HG03066 (cell line): ENCODE measurements at regions not wholly inside any gene's neighbourhood (a gene's known extent, or its start where the extent isn't known, plus 50 kb on each side); places are given as distances from the start of the nearest gene placed in this dataset.

Experiments
- ATAC-seq: cut with Tn5 transposase; IDR thresholded peaks from one replicate; pipeline ENCODE4 v1.9.1; 2021; ENCODE audit warnings: low read depth; ENCODE audit not compliant: unreplicated experiment

DNA sequence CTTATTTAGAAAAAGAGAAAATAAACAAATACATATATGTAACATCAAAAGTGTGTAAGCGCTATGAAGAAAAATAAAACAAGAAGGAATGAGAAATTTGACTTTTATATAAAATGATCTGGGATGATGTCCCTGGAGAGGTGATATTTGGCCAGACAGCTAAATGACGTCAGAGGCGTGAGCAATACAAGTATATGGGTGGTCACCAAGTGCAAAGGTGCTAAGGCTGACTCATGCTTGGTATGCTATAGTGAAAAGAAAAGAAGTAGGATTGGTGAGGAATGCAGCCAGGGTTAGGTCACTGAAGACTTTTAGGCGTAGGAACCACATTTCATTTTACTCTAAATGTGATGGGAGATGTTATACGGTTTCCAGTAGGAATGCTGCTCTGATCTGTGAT is 1049.1 kb upstream of the TENM3 start:
- no peak for ATAC-seq

DNA sequence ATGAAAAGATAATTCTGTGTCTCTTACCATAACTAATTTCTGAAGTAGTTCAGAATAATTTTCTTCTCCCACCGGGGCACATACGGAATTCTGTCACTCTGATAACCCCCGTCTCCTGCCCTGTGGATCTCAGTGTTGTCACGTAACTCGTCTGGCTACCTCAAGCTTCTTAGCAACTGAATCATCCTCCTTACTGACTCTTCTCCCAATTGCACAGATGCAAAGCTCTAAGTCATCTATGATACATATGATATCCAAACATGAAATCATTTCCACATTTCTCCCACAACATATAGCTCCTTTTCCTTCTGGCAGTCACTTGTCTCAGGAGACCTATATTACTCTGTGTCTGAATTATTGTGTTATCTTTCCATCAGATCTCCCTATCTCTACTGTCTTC is 1043.1 kb upstream of the TENM3 start:
- ATAC-seq = no peak

DNA sequence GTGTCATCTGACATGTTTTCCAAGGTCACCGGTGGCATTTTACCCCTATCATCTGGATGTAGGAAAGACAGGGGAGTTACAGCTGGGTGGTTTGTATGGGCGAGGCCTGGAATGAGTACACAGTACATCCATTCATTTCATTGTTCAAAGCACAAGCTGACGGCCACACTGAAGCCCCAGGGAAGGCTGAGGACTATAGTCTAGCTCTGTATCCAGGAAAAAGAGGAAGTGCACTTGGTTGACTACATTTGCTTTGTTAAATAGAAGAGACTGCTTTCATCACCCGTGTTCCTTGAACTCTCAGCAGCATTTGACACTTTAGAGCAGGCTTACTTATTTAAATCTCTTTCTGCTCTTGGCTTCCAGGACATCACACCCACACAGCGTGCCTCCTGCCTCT is 1041.0 kb upstream of the TENM3 start:
- no peak for ATAC-seq

DNA sequence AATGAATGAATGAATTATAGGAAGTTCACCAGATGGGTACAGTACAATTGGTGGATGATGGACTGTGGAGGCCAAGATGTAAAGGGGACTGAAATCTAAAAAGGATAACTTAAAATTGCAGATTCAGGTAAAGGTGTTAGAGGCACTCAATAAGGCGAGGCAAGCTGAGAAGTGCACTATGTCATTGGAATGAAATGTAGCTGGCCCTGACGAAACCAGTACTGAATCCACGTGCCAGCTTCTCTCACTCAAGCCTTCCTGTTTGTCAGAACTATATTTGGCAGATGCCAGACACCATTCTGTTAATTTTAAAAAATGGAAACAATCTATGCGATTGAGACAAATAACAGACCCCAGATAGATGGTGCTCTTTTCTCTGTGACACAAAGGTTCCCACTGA is 1039.1 kb upstream of the TENM3 start:
- ATAC-seq = no peak

DNA sequence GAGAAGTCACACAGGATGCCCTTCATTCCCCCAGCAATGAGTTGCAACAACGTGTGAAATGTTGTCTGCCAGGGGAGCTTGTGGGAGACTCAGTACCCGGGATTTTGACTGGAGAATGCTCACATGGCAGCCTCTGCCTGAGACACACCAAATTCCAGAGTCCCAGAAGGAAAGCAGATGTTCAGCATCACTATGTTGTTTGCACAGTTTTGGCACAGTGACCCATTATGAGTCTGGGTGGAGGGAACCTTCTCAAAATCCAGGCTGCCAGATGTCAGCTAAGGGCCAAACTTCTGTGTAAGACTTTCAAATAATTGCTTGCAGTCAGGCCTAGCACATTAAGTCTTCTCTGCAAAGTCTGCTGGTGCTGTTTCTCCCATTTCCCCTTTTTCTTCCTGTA is 1029.7 kb upstream of the TENM3 start:
- no peak for ATAC-seq

DNA sequence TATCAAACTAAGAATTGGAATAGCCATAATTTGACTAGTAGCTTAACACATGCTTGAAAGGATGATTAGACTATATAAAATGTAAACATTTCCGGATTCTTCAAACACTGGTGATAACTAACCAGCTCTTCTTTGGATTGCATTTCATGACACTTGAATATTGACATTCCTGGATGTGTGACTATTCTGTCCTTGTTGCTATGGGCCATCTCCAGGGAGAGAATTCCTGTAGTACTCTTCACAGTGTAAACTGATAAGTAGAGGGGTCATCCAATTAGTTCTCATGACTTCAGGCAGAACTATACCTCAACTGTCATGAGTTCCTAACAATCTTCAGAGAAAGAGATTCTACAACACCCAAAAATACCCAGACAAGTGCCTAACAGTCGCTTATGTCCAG is 1026.7 kb upstream of the TENM3 start:
- ATAC-seq = no peak

DNA sequence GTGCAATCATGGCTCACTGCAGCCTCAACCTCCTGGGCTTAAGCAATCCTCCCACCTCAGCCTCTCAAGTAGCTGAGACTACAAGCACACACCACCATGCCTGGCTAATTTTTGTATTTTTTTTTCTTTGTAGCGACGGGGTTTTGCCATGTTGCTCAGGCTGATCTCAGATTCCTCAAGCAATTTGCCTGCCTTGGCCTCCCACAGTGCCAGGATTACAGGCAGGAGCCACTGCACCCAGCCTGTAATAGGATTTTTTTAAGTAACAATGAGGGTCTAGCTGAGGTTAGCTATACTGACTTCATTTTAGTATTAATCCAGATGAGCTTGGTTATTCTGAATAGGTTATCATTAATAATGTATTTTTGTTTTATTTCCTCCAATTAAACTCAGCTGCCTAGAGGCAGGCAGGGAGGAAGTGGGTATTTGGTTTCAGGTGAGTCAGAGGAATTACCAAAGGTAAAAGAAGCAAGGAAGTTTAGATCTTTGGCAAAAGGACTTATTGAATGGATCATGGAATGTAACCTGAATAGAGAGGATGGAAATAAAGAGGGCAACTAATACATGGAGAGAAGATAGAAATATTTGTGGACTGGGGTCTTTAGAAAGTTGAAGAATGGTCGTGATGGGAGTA is 1023.3 kb upstream of the TENM3 start:
- ATAC-seq = no peak

DNA sequence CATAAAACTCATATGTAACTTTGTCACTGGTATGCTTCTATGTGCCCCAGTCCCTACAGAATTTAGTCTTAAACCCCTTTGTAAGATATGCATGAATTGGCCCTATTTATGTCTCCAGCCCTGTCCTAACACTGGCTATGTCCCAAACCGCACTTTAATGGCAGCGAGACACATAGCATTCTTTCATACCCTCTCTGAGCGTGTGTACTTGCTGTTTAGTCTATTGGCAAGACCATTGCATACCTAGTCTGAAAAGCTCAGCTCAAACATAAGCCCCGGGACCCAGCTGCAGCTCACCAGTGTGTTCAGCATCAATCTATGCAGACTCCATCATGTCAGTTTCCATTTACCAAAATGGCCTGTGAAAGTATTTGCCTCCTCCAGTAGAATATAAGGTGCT is 1018.4 kb upstream of the TENM3 start:
- no peak for ATAC-seq

DNA sequence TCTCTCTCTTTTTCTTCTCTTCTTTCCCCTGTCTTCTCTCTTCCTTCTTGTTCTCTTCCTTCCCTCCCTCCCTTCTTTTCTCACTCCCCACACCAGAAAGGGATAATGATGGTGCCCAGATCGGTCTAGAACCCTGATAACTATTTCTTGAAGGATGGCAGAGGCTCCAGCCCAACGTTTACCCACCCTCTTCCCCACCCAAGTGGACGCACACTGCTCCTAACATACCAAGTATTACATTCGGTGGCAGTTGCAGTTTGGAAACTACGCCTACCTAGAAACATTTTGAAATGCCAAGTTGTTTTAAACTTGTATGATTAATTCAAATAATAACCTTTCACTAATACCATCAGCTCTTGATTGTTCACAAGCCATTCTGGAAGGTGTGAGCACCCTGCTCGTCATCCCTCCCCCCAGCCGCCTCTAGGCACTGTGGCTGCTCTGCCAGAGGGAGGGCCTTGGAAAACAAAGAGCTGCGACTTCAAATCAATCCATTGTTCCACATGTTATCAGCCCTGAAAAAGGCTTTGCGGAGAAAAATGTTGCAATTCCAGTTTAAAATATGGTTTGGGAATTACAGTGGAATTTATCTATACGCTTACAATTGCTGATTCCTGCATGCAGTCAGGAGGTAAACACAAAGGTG is 1017.5 kb upstream of the TENM3 start:
- ATAC-seq = no peak

DNA sequence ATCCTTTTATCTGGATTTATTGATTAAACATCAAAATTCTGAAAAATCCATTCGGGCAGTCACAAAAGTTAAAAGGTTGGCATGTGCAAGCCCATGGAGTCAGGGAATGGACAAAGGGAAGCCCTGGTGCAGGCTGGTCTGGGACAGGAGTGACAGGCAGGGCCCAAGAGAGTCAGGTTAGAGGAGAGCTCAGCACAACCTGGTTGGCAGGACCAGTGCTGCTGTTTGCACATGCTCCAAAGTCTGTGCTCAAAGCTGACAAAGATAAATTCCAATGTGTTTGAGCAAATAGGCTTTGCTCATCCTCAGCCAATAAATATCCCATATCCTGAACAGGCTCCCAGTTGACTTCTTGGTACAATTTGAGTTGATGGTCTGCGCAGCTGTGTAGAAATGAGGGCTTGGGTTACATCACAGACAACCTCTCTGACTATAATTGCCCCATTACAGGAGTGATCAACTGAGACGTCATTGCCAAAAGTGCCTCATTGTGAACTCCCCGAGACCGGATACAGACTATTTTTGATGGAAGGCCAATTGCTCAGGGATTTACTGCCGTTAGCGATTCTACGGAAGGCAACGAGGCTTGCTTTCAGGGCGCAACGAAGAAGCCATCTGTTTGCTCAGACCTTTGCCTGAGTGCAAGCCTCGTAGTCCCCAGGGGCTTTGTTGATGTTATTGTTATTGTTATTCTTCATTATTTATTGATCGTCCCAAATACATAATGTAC is 1008.1 kb upstream of the TENM3 start:
- ATAC-seq = no peak

DNA sequence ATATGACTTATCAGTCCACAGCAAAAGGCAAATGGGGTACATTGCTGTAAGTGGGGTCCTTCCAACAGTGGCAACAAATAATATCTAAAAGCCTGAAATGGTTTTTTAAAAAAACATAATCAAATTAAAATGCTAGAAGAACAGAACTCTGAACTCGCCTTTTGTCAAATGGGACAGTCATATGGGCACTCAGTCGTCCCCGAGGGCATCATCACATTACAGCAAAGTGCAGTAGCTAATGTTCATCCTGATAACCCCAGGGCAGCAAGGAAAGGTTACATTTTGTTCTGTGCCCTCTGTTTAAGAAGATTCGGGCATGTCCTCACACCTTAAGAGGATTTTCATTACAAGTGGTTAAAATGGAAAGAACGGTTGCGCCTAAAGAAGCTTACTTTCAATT is 997.9 kb upstream of the TENM3 start:
- ATAC-seq = no peak

DNA sequence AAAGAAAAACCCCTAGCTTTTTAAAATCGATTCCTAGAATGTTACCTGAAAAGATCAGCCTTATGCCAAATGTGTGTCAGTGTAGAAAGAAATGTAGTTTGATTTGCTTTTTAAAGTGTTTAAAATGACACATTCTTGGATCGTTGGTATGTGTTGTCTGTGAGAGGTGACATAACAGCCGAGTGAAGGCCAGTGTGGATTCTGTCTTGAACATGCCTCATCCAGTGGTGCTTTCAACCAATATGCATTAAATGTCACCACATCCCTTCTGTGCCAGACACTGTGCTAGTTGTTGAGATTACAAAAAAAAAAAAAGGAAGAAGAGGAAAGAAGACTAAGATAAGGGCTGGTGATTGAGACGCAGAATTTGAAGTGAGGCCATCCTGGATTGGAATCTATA is 994.2 kb upstream of the TENM3 start:
- no peak for ATAC-seq

DNA sequence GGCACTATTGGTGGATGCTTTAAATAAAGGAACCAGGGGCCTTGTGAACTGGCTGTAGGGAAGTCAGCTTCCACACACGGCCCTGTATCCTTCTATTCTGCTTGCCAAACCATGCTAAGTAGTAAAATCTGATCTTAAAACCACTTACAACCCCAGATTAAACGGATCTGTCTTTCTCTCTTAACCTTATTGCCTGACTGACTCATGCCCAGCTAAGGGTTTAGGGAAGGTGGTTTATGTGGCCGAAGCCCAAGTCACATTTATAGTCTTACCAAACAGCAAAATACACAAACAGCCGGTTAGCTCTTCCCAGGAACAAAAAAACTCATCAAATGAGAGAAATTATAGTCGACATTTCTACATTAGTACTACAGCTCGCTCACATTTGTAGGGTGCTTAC is 988.4 kb upstream of the TENM3 start:
- ATAC-seq = no peak

DNA sequence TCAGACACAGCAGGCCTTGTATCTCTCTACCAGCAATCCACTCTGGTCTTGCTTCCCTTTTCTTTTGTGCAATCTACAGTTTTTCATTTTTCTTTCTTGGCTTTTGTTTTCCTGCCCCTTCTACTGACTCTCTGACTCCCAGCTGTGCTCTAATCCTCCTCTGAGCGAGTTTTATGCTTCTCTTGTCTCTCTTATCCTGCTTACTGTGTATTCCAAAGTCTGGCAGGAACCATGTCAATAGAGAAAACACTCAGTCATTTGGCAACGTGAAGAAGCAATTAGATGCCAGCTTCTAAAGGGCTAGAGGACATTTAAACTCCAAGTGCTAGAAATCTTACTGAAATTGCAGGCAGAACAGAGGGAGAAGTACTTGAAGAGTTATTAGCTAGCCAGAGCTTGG is 984.6 kb upstream of the TENM3 start:
- ATAC-seq = no peak

DNA sequence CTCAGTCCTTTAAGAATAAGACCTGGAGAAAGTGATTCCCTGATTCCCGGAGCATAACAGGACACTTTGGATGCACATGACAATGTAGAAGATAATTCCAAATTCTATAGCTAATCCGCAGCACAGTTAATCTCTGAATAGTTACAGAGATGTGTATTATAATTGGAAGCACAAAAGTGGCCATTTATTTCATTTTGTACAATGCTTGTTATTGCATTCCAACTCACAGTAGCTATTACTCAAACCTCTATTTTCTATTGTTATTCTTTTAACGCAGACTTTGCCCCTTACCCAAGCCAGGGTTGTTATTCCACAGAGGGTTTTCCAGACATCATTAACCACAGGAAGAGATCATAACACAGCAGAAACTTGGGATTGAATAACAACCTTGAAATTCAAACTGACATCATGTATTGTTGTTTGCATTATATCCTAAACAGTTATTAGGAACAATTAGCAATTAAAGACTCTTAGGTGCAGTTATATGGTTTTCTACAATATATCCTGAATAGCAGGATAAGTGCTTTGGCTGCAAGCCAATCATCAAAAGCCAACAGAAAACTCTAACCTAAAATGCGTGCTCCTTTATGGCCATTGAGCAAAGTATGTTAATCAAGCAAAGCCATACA is 984.0 kb upstream of the TENM3 start:
- ATAC-seq = no peak

DNA sequence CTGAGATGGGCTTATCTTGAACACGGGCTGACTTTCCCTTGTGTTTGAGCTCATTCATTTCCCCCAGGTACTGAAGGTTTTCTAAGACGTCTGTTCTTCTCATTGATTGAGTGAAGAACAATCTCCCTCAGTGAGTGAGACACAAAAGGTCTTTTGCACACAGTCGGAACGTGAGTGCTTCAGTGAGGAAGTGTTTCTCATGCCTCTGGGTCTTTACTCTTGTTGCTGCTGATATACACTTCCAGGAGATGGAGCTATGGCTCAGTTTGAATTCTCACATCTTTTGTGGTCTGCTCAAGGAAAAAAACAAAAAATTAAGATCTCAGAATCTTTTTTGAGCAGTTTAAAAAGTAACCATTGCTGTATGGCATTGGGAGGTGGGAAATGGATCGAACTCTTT is 981.9 kb upstream of the TENM3 start:
- ATAC-seq = no peak

DNA sequence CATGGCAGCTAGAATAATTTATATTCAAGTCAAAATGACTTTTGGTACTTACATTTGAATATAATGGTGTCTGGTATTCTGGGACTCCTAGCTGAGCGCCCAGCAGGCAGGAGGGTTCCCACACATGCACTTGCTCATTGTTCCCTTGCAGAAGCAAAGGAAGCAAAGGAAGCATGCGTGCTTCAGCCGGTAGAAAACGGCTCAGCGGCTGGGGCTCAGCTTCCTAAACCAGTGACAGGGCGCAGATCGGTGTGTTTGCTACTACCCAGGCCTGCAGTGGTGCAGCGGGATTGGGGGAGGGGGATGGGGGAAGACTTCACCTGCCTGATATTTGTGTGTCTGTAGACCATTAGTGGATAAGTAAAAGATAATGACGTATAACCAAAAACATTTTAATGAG is 978.3 kb upstream of the TENM3 start:
- ATAC-seq = no peak

DNA sequence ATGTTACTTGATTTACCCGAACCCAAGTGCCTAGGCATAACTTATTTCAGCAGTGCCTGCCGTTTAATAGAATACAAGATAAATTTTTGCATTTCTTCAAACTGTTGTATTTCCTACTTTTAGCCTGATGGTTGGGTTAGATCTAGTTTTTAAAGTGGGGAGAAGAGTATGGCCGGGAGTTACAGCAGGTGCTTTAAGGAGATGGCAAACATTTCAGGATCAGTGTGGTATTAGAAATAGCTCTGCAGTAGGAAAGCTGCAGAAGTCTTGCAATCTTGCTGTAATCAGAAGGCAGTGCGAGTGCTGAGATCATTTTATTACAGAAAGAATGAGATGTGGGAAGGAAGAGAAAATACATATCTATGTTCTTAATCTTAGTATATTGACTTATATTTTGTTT is 977.8 kb upstream of the TENM3 start:
- no peak for ATAC-seq

DNA sequence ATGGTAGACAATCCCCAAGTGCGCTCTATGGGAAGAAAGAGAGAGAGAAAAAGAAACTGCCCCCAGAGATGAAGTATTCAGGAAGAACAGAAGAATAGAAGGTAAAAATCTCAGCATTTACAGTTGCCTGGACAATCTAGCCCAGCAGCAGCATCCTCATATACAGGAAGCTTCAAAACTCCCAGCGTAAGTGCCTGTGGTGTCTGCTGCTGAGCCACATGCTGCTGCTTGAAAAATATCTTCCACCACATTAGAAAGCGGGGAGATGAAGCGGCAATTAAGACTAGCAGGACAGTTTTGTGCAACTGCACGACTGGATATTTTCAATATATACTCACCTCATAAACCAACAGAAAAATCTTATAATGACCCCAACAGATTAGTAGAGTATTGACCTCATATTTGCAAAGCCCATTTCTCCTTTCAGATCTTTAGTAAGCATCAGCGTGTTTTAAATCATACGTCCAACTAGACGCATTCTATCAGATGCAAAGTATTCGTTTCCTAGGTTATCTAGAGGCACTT is 972.0 kb upstream of the TENM3 start:
- no peak for ATAC-seq

DNA sequence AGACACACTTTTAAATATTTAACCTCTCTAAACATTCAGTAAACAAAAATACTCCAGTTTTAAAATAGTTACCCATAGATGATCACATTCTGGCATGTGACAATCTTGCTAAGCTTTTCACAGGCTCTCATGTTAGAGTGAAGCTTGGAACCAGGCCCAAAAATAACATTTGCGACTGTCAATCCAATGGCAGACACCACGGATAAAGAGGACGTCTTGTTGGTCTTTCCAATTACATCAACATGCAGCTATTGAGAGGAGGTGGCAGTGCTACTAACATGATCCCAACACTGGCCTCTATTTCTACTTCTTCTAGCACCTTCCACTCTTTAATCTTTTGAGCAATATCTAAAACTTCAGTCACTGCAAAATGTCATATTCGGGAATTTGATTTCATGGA is 970.8 kb upstream of the TENM3 start:
- no peak for ATAC-seq

DNA sequence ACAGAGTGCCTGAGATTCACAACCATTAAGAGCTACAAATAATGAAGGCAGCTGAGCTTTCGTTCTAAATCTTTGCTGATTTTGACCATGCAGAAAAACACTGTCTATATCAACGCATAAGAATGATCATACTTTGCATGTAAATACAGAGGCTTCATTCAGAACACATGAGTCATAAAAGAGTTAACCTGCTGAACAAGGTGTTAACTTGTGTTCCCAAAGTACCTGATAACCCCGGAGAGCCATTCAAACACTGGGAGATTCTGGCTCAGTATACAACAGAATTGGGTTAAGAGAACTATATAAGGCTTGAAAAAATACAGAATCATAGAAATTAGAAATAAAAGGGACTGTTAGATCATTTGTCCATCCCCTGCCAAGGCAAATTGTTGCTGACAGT is 964.3 kb upstream of the TENM3 start:
- no peak for ATAC-seq
